GM21390 (cell line): ENCODE measurements at regions not wholly inside any gene's neighbourhood (a gene's known extent, or its start where the extent isn't known, plus 50 kb on each side); places are given as distances from the start of the nearest gene placed in this dataset.

Experiments used
- ATAC-seq: cut with Tn5 transposase; IDR thresholded peaks from one replicate; pipeline ENCODE4 v1.9.1; 2021; ENCODE audit not compliant: unreplicated experiment

GRCh38 chr10:62885684-62886461, 69.7 kb upstream of the EGR2 start:
- ATAC-seq, result no peak

DNA sequence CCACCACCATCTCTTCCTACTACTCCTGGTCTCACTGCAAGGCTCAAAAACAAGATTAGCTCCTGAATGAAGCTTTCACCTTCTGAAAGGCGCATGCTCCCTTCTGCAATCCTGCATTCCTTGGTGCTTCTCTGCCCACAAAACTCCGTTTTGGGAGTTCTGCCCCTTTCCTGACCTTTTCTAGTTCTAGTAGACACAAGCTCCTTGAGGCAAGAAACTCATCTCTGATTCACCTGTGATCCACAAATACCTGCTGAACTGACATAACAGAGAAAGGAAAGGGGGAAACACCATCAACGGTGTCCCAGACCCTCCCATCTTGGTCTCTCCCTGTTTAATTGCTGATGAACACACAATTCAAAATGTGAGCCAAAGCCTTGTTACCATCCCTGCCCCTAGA, 64.0 kb upstream of the EGR2 start:
- no peak for ATAC-seq

DNA sequence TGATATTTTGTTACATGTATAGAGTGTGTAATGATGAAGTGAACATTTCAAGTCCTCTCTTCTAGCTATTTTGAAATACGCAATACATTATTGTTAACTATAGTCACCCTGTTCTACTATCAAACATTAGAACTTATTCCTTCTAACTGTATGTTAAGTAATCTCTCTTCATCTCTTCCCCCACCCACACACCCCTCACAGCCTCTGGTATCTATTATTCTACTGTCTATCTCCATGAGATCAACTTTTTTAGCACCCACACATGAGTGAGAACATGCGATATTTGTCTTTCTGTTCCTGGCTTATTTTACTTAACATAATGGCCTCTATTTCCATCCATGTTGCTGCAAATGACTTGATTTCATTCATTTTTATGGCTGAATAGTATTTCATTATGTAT, 57.7 kb upstream of the EGR2 start:
- no peak for ATAC-seq

GRCh38 chr10:62870866-62871265, 54.7 kb upstream of the EGR2 start:
- ATAC-seq, result peak; percentile 91

GRCh38 chr10:62869958-62870357, 53.8 kb upstream of the EGR2 start:
- no peak for ATAC-seq

- ATAC-seq, result no peak
Measured at GRCh38 chr10:62866941-62867340, 50.8 kb upstream of the EGR2 start.

DNA sequence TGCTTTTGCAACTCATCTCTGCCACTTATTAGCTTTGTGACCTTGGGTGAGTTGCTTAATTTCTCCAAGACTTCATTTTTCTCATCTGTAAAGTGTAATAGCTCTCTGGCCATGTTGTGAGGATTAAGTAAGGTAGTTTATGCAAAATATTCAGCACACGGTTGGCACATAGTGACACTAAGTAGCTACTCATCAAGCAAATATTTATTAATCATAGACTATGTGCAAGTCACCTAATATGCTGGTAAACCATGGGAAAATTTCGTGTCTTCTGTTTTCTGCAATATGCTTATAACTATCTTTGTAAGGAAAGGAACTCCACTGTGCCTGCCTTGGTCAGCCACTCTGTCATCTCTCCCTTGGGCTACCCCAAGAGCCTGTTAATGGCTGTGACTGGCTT, 50.3 kb upstream of the EGR2 start:
- ATAC-seq, result no peak
